Testis (tissue), 2 donors: ENCODE measurements at regions not wholly inside any gene's neighbourhood (a gene's known extent, or its start where the extent isn't known, plus 50 kb on each side); places are given as distances from the start of the nearest gene placed in this dataset.

Experiments used
- POLR2A ChIP-seq: fragments of 450-650 bp; IDR thresholded peaks from one replicate; pipeline ENCODE4 v1.6.1; 2017; ENCODE audit warnings: antibody characterized with exemption, mild to moderate bottlenecking, moderate library complexity
- TF ChIP-seq, protein P1 (sequence below), 3 experiments: fragments of 450-650 bp in 2 of 3; fragments of 200-600 bp in 1 of 3; sonication (generic) in 1 of 3; IDR thresholded peaks; one replicate each; pipeline ENCODE4 v1.5.1; 2016 to 2019; ENCODE audit warnings: antibody characterized with exemption in 3 of 3, mild to moderate bottlenecking in 2 of 3, moderate library complexity in 1 of 3

- TF ChIP-seq, protein P1, sequence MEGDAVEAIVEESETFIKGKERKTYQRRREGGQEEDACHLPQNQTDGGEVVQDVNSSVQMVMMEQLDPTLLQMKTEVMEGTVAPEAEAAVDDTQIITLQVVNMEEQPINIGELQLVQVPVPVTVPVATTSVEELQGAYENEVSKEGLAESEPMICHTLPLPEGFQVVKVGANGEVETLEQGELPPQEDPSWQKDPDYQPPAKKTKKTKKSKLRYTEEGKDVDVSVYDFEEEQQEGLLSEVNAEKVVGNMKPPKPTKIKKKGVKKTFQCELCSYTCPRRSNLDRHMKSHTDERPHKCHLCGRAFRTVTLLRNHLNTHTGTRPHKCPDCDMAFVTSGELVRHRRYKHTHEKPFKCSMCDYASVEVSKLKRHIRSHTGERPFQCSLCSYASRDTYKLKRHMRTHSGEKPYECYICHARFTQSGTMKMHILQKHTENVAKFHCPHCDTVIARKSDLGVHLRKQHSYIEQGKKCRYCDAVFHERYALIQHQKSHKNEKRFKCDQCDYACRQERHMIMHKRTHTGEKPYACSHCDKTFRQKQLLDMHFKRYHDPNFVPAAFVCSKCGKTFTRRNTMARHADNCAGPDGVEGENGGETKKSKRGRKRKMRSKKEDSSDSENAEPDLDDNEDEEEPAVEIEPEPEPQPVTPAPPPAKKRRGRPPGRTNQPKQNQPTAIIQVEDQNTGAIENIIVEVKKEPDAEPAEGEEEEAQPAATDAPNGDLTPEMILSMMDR (IDR thresholded peaks at IDR 0.05) = no peak
- no peak for TF ChIP-seq POLR2A
Measured at GRCh38 chr15:62770752-62771151, 271.8 kb upstream of the TPM1 start.
